ENCODE measurements at regions not wholly inside any gene's neighbourhood (a gene's known extent, or its start where the extent isn't known, plus 50 kb on each side); places are given as distances from the start of the nearest gene placed in this dataset.

GRCh38 chr5:103919506-103919905 is 356.9 kb upstream of the NUDT12 start:
- TF ChIP-seq EZH2phosphoT487 (IDR thresholded peaks at IDR 0.05; ENCODE audit: low read depth, severe bottlenecking, unreplicated experiment) (no peak), CTCF (IDR thresholded peaks at IDR 0.05; ENCODE audit: poor library complexity) (no peak)
